H1 (cell line): ENCODE measurements at regions not wholly inside any gene's neighbourhood (a gene's known extent, or its start where the extent isn't known, plus 50 kb on each side); places are given as distances from the start of the nearest gene placed in this dataset.

ENCODE experiments used
- ATF3 ChIP-seq: IDR thresholded peaks from 2 replicates; pipeline ENCODE4 v1.6.1; 2011; ENCODE audit warnings: low read depth, mild to moderate bottlenecking, low read length; ENCODE audit not compliant: insufficient read depth
- BACH1 ChIP-seq: IDR thresholded peaks from 2 replicates; pipeline ENCODE4 v1.6.1; 2012; ENCODE audit warnings: low read length, improper control_type of control experiment
- CTCF ChIP-seq, 3 experiments: IDR thresholded peaks; 1 replicate in 2 of 3; 2 replicates in 1 of 3; pipeline versions ENCODE4 v1.5.1 to v1.6.1; 2011; ENCODE audit warnings: low read length in 3 of 3, mild to moderate bottlenecking in 3 of 3, inconsistent platforms in 2 of 3, low read depth in 1 of 3, moderate library complexity in 1 of 3; ENCODE audit not compliant: insufficient read depth in 1 of 3; ENCODE audit errors: control extremely low read depth in 1 of 3
- GABPA ChIP-seq: IDR thresholded peaks from 2 replicates; pipeline ENCODE4 v1.6.1; 2011; ENCODE audit warnings: mild to moderate bottlenecking, low read length, moderate library complexity, borderline replicate concordance; ENCODE audit not compliant: insufficient read depth
- JUND ChIP-seq: IDR thresholded peaks from 2 replicates; pipeline ENCODE4 v1.6.1; 2011; ENCODE audit warnings: mild to moderate bottlenecking, improper control_type of control experiment, low read length
- KDM1A ChIP-seq: fragments of 200-600, 300-600 bp; sonication (generic); IDR thresholded peaks from 2 replicates; pipeline ENCODE4 v1.7.1; 2016; ENCODE audit warnings: mild to moderate bottlenecking, low read length, borderline replicate concordance
- PHF8 ChIP-seq: fragments of 200-600 bp; sonication (generic); conservative IDR thresholded peaks from 2 replicates; pipeline ENCODE4 v1.7.1; 2012; ENCODE audit warnings: low read depth, mild to moderate bottlenecking, inconsistent platforms, low read length, moderate library complexity
- POLR2A ChIP-seq, 2 experiments: IDR thresholded peaks; 1 replicate in 1 of 2; 2 replicates in 1 of 2; pipeline ENCODE4 v1.6.1; 2011; ENCODE audit warnings: low read depth in 2 of 2, low read length in 2 of 2, mild to moderate bottlenecking in 2 of 2; ENCODE audit errors: control extremely low read depth in 1 of 2
- RAD21 ChIP-seq, 2 experiments: IDR thresholded peaks in 1 of 2; conservative IDR thresholded peaks in 1 of 2; 2 replicates each; pipeline ENCODE4 v1.6.1; 2011; ENCODE audit warnings: low read depth in 2 of 2, low read length in 2 of 2, improper control_type of control experiment in 1 of 2, inconsistent platforms in 1 of 2, mild to moderate bottlenecking in 1 of 2, moderate library complexity in 1 of 2
- RBBP5 ChIP-seq: IDR thresholded peaks from 2 replicates; pipeline ENCODE4 v1.7.1; 2012; ENCODE audit warnings: low read depth, mild to moderate bottlenecking, inconsistent platforms, low read length, moderate library complexity, borderline replicate concordance
- SIN3A ChIP-seq, 2 experiments: IDR thresholded peaks in 1 of 2; conservative IDR thresholded peaks in 1 of 2; 2 replicates each; pipeline ENCODE4 v1.6.1; 2011 to 2012; ENCODE audit warnings: low read length in 2 of 2, improper control_type of control experiment in 1 of 2, low read depth in 1 of 2, mild to moderate bottlenecking in 1 of 2
- SIX5 ChIP-seq: IDR thresholded peaks from 2 replicates; pipeline ENCODE4 v1.6.1; 2011; ENCODE audit warnings: mild to moderate bottlenecking, low read depth, low read length
- TF ChIP-seq, protein P1 (sequence below): IDR thresholded peaks from 2 replicates; pipeline ENCODE4 v1.6.1; 2012; ENCODE audit warnings: inconsistent platforms

DNA sequence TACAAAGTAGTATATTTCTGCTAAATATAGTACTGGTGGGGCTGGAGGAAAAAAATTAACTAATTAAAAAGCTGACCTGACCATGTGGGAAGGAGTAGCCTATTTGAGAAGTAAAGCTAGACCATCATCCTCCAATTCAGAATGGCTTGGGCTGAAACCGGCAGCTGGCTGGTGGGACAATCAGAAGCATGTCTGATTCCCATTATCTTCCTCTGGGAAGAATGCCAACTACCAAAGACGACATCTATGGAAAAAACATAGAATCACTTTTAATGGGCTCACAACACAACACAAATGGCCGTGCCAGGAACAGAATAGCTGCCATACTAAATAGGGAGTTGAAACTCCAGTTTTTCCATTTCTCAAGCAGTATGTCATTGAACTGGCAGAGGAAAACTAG is 120.4 kb upstream of the FREM2 start:
- TF ChIP-seq KDM1A (no peak), JUND (no peak), CTCF (IDR thresholded peaks at IDR 0.05; ENCODE audit: control extremely low read depth in 1 of 3, insufficient read depth in 1 of 3, low read depth in 1 of 3, low read length in 3 of 3) (no peak), GABPA (no peak), POLR2A (IDR thresholded peaks at IDR 0.05; ENCODE audit: control extremely low read depth in 1 of 2, low read depth in 2 of 2, low read length in 2 of 2) (no peak), RAD21 (IDR thresholded peaks at IDR 0.05 in 1 of 2, conservative IDR thresholded peaks at IDR 0.05 in 1 of 2; ENCODE audit: low read depth in 2 of 2, low read length in 2 of 2) (no peak), BACH1 (no peak), RBBP5 (no peak), SIN3A (conservative IDR thresholded peaks at IDR 0.05 in 1 of 2, IDR thresholded peaks at IDR 0.05 in 1 of 2; ENCODE audit: low read depth in 1 of 2, low read length in 2 of 2) (no peak), PHF8 (no peak), SIX5 (no peak), ATF3 (no peak)
- TF ChIP-seq, protein P1, sequence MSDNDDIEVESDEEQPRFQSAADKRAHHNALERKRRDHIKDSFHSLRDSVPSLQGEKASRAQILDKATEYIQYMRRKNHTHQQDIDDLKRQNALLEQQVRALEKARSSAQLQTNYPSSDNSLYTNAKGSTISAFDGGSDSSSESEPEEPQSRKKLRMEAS, result no peak
